ENCODE measurements at regions not wholly inside any gene's neighbourhood (a gene's known extent, or its start where the extent isn't known, plus 50 kb on each side); places are given as distances from the start of the nearest gene placed in this dataset.

GRCh38 chr13:42453091-42453645, 120.8 kb upstream of the TNFSF11 start:
- H3K27ac ChIP-seq, result no peak overlapping the region
- no peaks in the 10 kb centered on the region for H4K20me1 ChIP-seq (ENCODE audit: insufficient read depth)
- H3K4me1 ChIP-seq (replicated peaks; ENCODE audit: insufficient read depth), result no peaks in the 10 kb centered on the region
- intact Hi-C loops (cut with micrococcal nuclease; ENCODE audit: unreplicated experiment), result no loop called here
- H2AFZ ChIP-seq, result no peak overlapping the region
- H3K36me3 ChIP-seq (ENCODE audit: low read depth), result no peaks in the 10 kb centered on the region
- H3F3A ChIP-seq (ENCODE audit: insufficient read depth, low read depth), result no peaks in the 10 kb centered on the region
- BruUV-seq (replicated peaks), result no TSS peak
- TF ChIP-seq EZH2 (IDR thresholded peaks at IDR 0.05; ENCODE audit: low read depth) (no peak), CTCF (conservative IDR thresholded peaks at IDR 0.05) (no peak)
- POLR2A ChIA-PET (ENCODE audit: unreplicated experiment), result no interaction called here
- CTCF ChIA-PET, result interaction anchor here (0.5 kb wide), 1 partner anchor 24 kb away, joined by 3 read pairs; no protein-coding TSS in a partner anchor
- H3K9me2 ChIP-seq (ENCODE audit: insufficient read depth), result no peaks in the 10 kb centered on the region
- H3K4me3 ChIP-seq, result no peak overlapping the region
- H3K4me2 ChIP-seq, result no peak overlapping the region
- H3K27me3 ChIP-seq (ENCODE audit: insufficient read depth, low read depth), result no peaks in the 10 kb centered on the region
- H3K79me2 ChIP-seq (ENCODE audit: low read depth), result no peaks in the 10 kb centered on the region
- no peaks in the 10 kb centered on the region for H3K9me3 ChIP-seq (ENCODE audit: insufficient read depth, low read depth)
- no peak for DNase-seq

GRCh38 chr13:42454749-42455148, 119.2 kb upstream of the TNFSF11 start:
- TF ChIP-seq CTCF (conservative IDR thresholded peaks at IDR 0.05) (no peak), EZH2 (IDR thresholded peaks at IDR 0.05; ENCODE audit: low read depth) (no peak)
- no peaks in the 10 kb centered on the region for H3K36me3 ChIP-seq (ENCODE audit: low read depth)
- CTCF ChIA-PET, result no interaction called here
- no peak for DNase-seq
- H4K20me1 ChIP-seq (ENCODE audit: insufficient read depth), result no peaks in the 10 kb centered on the region
- no peaks in the 10 kb centered on the region for H3K27me3 ChIP-seq (ENCODE audit: insufficient read depth, low read depth)
- H3K4me3 ChIP-seq, result no peak overlapping the region
- POLR2A ChIA-PET (ENCODE audit: unreplicated experiment), result interaction anchor here (0.7 kb wide), 1 partner anchor 11 kb away, joined by 6 read pairs; no protein-coding TSS in a partner anchor
- H3K4me2 ChIP-seq, result no peak overlapping the region
- no peak overlapping the region for H3K27ac ChIP-seq
- H3K79me2 ChIP-seq (ENCODE audit: low read depth), result no peaks in the 10 kb centered on the region
- no peaks in the 10 kb centered on the region for H3K9me2 ChIP-seq (ENCODE audit: insufficient read depth)
- H3K9me3 ChIP-seq (ENCODE audit: insufficient read depth, low read depth), result no peaks in the 10 kb centered on the region
- BruUV-seq (replicated peaks), result no TSS peak
- H3K4me1 ChIP-seq (replicated peaks; ENCODE audit: insufficient read depth), result no peaks in the 10 kb centered on the region
- no peak overlapping the region for H2AFZ ChIP-seq
- H3F3A ChIP-seq (ENCODE audit: insufficient read depth, low read depth), result no peaks in the 10 kb centered on the region
- intact Hi-C loops (cut with micrococcal nuclease; ENCODE audit: unreplicated experiment), result no loop called here

GRCh38 chr13:42458193-42458592, 115.8 kb upstream of the TNFSF11 start:
- Histone ChIP-seq H3K27ac (no peak overlapping the region), H3K9me3 (ENCODE audit: insufficient read depth, low read depth) (no peaks in the 10 kb centered on the region), H3K36me3 (ENCODE audit: low read depth) (no peaks in the 10 kb centered on the region), H3K4me1 (replicated peaks; ENCODE audit: insufficient read depth) (no peaks in the 10 kb centered on the region), H3K4me2 (no peak overlapping the region), H4K20me1 (ENCODE audit: insufficient read depth) (no peaks in the 10 kb centered on the region), H3K9me2 (ENCODE audit: insufficient read depth) (no peaks in the 10 kb centered on the region), H3K79me2 (ENCODE audit: low read depth) (no peaks in the 10 kb centered on the region), H3F3A (ENCODE audit: insufficient read depth, low read depth) (no peaks in the 10 kb centered on the region), H3K27me3 (ENCODE audit: insufficient read depth, low read depth) (no peaks in the 10 kb centered on the region), H2AFZ (no peak overlapping the region), H3K4me3 (no peak overlapping the region)
- no TSS peak for BruUV-seq (replicated peaks)
- TF ChIP-seq EZH2 (IDR thresholded peaks at IDR 0.05; ENCODE audit: low read depth) (no peak), CTCF (conservative IDR thresholded peaks at IDR 0.05) (no peak)
- ChIA-PET CTCF (no interaction called here), POLR2A (ENCODE audit: unreplicated experiment) (no interaction called here)
- intact Hi-C loops (cut with micrococcal nuclease; ENCODE audit: unreplicated experiment), result no loop called here
- no peak for DNase-seq
